Liver (tissue), 3 donors: ENCODE measurements at regions not wholly inside any gene's neighbourhood (a gene's known extent, or its start where the extent isn't known, plus 50 kb on each side); places are given as distances from the start of the nearest gene placed in this dataset.

ENCODE experiments used
- EGR1 ChIP-seq, 2 donors: IDR thresholded peaks; 2 replicates each; pipeline ENCODE4 v1.6.1; 2016 to 2018; ENCODE audit warnings: antibody characterized with exemption in 2 of 2, low read depth in 2 of 2
- FOXA2 ChIP-seq: IDR thresholded peaks from 2 replicates; pipeline ENCODE4 v1.6.1; 2016; ENCODE audit warnings: antibody characterized with exemption
- GABPA ChIP-seq, 2 donors: IDR thresholded peaks in 1 of 2; conservative IDR thresholded peaks in 1 of 2; 2 replicates each; pipeline ENCODE4 v1.6.1; 2016; ENCODE audit warnings: antibody characterized with exemption in 2 of 2, mild to moderate bottlenecking in 1 of 2, moderate library complexity in 1 of 2
- HNF4G ChIP-seq: IDR thresholded peaks from 2 replicates; pipeline ENCODE4 v1.6.1; 2016; ENCODE audit warnings: antibody characterized with exemption
- JUND ChIP-seq, 2 donors: IDR thresholded peaks; 2 replicates each; pipeline ENCODE4 v1.6.1; 2016; ENCODE audit warnings: antibody characterized with exemption in 2 of 2
- MAX ChIP-seq: IDR thresholded peaks from 2 replicates; pipeline ENCODE4 v1.6.1; 2016; ENCODE audit warnings: antibody characterized with exemption
- RAD21 ChIP-seq, 2 donors: IDR thresholded peaks; 2 replicates each; pipeline ENCODE4 v1.6.1; 2016; ENCODE audit warnings: antibody characterized with exemption in 2 of 2, mild to moderate bottlenecking in 2 of 2
- SP1 ChIP-seq: IDR thresholded peaks from 2 replicates; pipeline ENCODE4 v1.6.1; 2018; ENCODE audit warnings: antibody characterized with exemption, mild to moderate bottlenecking
- TAF1 ChIP-seq: conservative IDR thresholded peaks from 2 replicates; pipeline ENCODE4 v1.6.1; 2016; ENCODE audit warnings: antibody characterized with exemption, mild to moderate bottlenecking
- YY1 ChIP-seq: IDR thresholded peaks from 2 replicates; pipeline ENCODE4 v1.6.1; 2016; ENCODE audit warnings: antibody characterized with exemption, mild to moderate bottlenecking
- TF ChIP-seq, protein P1 (sequence below): fragments of 150-350 bp; IDR thresholded peaks from 2 replicates; pipeline ENCODE4 v1.5.1; 2017; ENCODE audit warnings: improper control_type of control experiment, low read depth, low read length; ENCODE audit not compliant: missing input control
- TF ChIP-seq, protein P2 (sequence below): IDR thresholded peaks from 2 replicates; pipeline ENCODE4 v1.6.1; 2016; ENCODE audit warnings: antibody characterized with exemption, mild to moderate bottlenecking
- TF ChIP-seq, protein P3 (sequence below): IDR thresholded peaks from 2 replicates; pipeline ENCODE4 v1.6.1; 2016; ENCODE audit warnings: antibody characterized with exemption
- donor health status: healthy.
- donor health status: healthy.

GRCh38 chr6:169881976-169882375, 130.6 kb downstream of the ERMARD start:
- TF ChIP-seq, protein P1, sequence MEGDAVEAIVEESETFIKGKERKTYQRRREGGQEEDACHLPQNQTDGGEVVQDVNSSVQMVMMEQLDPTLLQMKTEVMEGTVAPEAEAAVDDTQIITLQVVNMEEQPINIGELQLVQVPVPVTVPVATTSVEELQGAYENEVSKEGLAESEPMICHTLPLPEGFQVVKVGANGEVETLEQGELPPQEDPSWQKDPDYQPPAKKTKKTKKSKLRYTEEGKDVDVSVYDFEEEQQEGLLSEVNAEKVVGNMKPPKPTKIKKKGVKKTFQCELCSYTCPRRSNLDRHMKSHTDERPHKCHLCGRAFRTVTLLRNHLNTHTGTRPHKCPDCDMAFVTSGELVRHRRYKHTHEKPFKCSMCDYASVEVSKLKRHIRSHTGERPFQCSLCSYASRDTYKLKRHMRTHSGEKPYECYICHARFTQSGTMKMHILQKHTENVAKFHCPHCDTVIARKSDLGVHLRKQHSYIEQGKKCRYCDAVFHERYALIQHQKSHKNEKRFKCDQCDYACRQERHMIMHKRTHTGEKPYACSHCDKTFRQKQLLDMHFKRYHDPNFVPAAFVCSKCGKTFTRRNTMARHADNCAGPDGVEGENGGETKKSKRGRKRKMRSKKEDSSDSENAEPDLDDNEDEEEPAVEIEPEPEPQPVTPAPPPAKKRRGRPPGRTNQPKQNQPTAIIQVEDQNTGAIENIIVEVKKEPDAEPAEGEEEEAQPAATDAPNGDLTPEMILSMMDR = no peak
- TF ChIP-seq SP1 = no peak
- TF ChIP-seq, protein P2, sequence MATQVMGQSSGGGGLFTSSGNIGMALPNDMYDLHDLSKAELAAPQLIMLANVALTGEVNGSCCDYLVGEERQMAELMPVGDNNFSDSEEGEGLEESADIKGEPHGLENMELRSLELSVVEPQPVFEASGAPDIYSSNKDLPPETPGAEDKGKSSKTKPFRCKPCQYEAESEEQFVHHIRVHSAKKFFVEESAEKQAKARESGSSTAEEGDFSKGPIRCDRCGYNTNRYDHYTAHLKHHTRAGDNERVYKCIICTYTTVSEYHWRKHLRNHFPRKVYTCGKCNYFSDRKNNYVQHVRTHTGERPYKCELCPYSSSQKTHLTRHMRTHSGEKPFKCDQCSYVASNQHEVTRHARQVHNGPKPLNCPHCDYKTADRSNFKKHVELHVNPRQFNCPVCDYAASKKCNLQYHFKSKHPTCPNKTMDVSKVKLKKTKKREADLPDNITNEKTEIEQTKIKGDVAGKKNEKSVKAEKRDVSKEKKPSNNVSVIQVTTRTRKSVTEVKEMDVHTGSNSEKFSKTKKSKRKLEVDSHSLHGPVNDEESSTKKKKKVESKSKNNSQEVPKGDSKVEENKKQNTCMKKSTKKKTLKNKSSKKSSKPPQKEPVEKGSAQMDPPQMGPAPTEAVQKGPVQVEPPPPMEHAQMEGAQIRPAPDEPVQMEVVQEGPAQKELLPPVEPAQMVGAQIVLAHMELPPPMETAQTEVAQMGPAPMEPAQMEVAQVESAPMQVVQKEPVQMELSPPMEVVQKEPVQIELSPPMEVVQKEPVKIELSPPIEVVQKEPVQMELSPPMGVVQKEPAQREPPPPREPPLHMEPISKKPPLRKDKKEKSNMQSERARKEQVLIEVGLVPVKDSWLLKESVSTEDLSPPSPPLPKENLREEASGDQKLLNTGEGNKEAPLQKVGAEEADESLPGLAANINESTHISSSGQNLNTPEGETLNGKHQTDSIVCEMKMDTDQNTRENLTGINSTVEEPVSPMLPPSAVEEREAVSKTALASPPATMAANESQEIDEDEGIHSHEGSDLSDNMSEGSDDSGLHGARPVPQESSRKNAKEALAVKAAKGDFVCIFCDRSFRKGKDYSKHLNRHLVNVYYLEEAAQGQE = no peak
- no peak for TF ChIP-seq GABPA (IDR thresholded peaks at IDR 0.05 in 1 of 2, conservative IDR thresholded peaks at IDR 0.05 in 1 of 2)
- no peak for TF ChIP-seq HNF4G
- no peak for TF ChIP-seq TAF1
- no peak for TF ChIP-seq EGR1 (IDR thresholded peaks at IDR 0.05; ENCODE audit: low read depth in 2 of 2)
- no peak for TF ChIP-seq JUND (IDR thresholded peaks at IDR 0.05)
- TF ChIP-seq MAX = no peak
- TF ChIP-seq, protein P3, sequence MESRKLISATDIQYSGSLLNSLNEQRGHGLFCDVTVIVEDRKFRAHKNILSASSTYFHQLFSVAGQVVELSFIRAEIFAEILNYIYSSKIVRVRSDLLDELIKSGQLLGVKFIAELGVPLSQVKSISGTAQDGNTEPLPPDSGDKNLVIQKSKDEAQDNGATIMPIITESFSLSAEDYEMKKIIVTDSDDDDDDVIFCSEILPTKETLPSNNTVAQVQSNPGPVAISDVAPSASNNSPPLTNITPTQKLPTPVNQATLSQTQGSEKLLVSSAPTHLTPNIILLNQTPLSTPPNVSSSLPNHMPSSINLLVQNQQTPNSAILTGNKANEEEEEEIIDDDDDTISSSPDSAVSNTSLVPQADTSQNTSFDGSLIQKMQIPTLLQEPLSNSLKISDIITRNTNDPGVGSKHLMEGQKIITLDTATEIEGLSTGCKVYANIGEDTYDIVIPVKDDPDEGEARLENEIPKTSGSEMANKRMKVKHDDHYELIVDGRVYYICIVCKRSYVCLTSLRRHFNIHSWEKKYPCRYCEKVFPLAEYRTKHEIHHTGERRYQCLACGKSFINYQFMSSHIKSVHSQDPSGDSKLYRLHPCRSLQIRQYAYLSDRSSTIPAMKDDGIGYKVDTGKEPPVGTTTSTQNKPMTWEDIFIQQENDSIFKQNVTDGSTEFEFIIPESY = no peak
- no peak for TF ChIP-seq RAD21 (IDR thresholded peaks at IDR 0.05)
- no peak for TF ChIP-seq FOXA2
- no peak for TF ChIP-seq YY1
